Central memory CD8-positive, alpha-beta T cell (primary cell): ENCODE measurements at regions not wholly inside any gene's neighbourhood (a gene's known extent, or its start where the extent isn't known, plus 50 kb on each side); places are given as distances from the start of the nearest gene placed in this dataset.
"Not testable (repeated sequence)": the region's sequence is repeated elsewhere in the genome, so short reads cannot be mapped to it uniquely, and the experiment has no call there.

Experiments used
- ATAC-seq: fragments of 150-1000 bp; cut with Tn5 transposase; replicated peaks from 2 replicates; pipeline ENCODE4 v1.10.0; 2022; ENCODE audit warnings: mild to moderate bottlenecking, moderate FRiP score, moderate number of reproducible peaks; ENCODE audit not compliant: poor library complexity, severe bottlenecking; ENCODE audit errors: extremely low read depth
- DNase-seq, 2 donors: peaks; one replicate each; pipeline ENCODE4 v3.0.0; 2021; ENCODE audit warnings: low spot score in 2 of 2
- H3K27ac Mint-ChIP-seq: one replicate; pipeline ENCODE4 v1.8.0; 2022; ENCODE audit warnings: low read depth, mild to moderate bottlenecking, moderate library complexity, mixed read lengths
- H3K27me3 Mint-ChIP-seq: one replicate; pipeline ENCODE4 v1.8.0; 2022; ENCODE audit warnings: mixed read lengths
- H3K36me3 Mint-ChIP-seq: one replicate; pipeline ENCODE4 v1.8.0; 2022; ENCODE audit warnings: mild to moderate bottlenecking, moderate library complexity, mixed read lengths; ENCODE audit not compliant: insufficient read depth
- H3K4me1 Mint-ChIP-seq: one replicate; pipeline ENCODE4 v1.8.0; 2022; ENCODE audit warnings: mixed read lengths
- H3K4me3 Mint-ChIP-seq: one replicate; pipeline ENCODE4 v1.8.0; 2022; ENCODE audit warnings: mild to moderate bottlenecking, moderate library complexity, mixed read lengths
- H3K9me3 Mint-ChIP-seq: one replicate; pipeline ENCODE4 v1.8.0; 2022; ENCODE audit warnings: mixed read lengths

DNA sequence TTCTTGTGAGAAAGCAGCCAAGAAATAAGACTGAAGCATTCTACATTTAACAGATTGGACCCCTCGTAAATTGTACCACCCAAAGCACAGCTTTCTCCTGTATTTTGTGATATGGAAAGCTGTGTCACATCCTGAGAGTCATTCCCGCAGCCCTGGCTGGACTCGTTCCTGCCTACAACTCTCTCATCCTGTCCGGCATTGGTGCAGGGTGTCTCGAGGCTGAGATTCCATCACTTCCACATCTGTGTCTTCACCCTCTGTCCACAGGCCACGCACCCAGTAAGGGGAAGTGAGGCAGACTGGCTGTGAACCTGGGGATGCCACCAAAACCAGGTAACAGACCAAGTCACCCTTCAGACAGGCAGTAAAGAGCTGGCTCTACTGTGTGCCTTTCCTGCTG lies 146.2 kb upstream of the KLF6 start:
- DNase-seq: no peak

GRCh38 chr10:3928569-3928968 lies 143.6 kb upstream of the KLF6 start:
- DNase-seq (no peak), ATAC-seq (no peak)
- Mint-ChIP-seq H3K36me3 (peaks cover 2% of the 10 kb centered on the region), H3K27me3 (no peaks in the 10 kb centered on the region), H3K27ac (no peak overlapping the region), H3K4me1 (peaks cover 16% of the 10 kb centered on the region), H3K9me3 (no peaks in the 10 kb centered on the region), H3K4me3 (no peak overlapping the region)

More for the DNA sequence above, 146.2 kb upstream of the KLF6 start:
- peaks cover 37% of the 10 kb centered on the region for H3K4me1 Mint-ChIP-seq
- H3K27ac Mint-ChIP-seq: no peak overlapping the region
- H3K4me3 Mint-ChIP-seq: no peak overlapping the region
- no peaks in the 10 kb centered on the region for H3K27me3 Mint-ChIP-seq
- ATAC-seq: no peak
- no peaks in the 10 kb centered on the region for H3K9me3 Mint-ChIP-seq
- peaks cover 3% of the 10 kb centered on the region for H3K36me3 Mint-ChIP-seq

DNA sequence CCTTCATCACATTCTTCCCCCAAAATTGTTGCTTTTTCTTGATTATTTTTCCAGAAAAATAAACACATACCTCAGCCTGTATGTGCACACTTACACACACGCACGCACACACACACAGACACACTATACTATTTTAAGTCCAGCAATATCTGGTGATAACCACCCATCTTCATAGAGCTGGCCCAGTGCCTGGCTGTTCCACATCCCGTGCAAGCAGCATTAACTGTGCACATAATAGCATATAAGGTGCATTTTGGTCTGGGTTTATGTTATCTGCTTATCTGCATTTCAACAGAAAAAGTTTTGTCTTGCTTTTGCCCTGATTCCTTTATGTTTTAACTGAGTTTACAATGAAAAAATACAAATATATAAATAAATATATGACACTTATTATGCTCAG lies 143.1 kb upstream of the KLF6 start:
- Mint-ChIP-seq H3K27me3 (no peaks in the 10 kb centered on the region), H3K9me3 (no peaks in the 10 kb centered on the region), H3K27ac (no peak overlapping the region), H3K36me3 (peaks cover 2% of the 10 kb centered on the region), H3K4me3 (no peak overlapping the region), H3K4me1 (peaks cover 16% of the 10 kb centered on the region)
- ATAC-seq (no peak), DNase-seq (no peak)

DNA sequence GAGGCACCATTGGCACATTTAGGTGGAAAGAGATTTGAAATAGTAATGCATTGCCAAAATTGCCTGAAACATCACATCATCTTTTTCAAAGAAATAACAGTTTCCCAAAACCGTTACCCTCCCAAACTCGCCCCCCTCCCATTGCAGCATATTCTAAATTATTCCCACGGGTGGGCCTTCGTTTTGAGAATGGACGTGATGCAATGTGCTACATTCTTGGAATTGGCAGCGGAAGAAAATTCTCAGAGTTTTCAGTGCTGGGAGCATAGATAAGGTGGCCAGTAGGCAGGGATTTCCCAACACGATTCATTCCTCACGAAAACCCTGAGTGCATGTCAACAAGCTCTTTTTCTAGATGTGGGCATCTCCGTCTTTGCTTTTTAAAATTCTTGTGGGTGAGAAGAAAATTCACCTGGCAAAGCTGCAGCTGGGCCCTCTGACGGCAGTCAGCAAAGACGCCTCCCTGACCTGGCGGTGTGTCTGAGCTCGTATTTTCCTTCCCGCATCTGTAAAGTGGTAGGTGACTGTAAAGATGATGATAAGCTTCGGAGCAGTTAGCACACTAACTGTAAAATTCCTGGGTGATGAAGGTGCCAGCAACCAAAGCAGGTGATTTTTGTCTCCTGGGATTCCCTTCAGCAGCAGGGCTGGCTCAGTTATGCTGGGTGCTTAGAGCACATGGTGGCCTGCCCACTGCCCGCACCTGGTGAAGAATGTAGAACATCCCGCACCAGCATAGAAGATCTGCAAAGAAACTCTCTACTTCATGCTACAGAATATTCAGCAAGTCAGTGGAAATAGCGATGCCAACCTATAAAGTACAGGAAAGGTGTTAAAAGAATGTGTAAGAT lies 141.9 kb upstream of the KLF6 start:
- H3K27me3 Mint-ChIP-seq: no peaks in the 10 kb centered on the region
- peaks cover 7% of the 10 kb centered on the region for H3K4me1 Mint-ChIP-seq
- no peak overlapping the region for H3K4me3 Mint-ChIP-seq
- DNase-seq (no peak), ATAC-seq (no peak)
- H3K36me3 Mint-ChIP-seq: peaks cover 2% of the 10 kb centered on the region
- H3K9me3 Mint-ChIP-seq: no peaks in the 10 kb centered on the region
- no peak overlapping the region for H3K27ac Mint-ChIP-seq

- Mint-ChIP-seq H3K9me3 (no peaks in the 10 kb centered on the region), H3K27me3 (no peaks in the 10 kb centered on the region), H3K4me3 (no peak overlapping the region), H3K36me3 (peaks cover 2% of the 10 kb centered on the region), H3K27ac (no peak overlapping the region), H3K4me1 (peaks cover 5% of the 10 kb centered on the region)
- no peak for ATAC-seq
- DNase-seq: no peak
These were observed 141.2 kb upstream of the KLF6 start for GRCh38 chr10:3926258-3926657.

DNA sequence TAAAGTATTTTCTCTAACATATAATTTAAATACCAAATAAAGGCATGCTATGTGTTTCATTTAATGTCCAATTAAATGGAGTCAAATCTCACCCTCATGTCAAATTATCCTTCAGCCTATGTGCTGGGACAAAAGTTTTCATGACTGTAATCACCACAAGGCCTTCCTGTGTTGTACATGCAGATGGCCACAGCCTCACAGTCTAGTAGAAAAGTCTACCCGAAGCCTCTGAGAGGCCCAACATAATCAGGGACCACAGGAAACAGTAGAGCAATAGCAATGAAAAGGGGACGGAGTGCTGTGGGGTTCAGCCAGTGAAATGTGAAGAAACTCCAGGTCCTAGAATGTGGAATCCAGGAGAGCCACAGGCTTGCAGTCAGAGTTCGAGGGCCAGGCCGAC lies 140.2 kb upstream of the KLF6 start:
- ATAC-seq (no peak), DNase-seq (no peak)
- Mint-ChIP-seq H3K9me3 (no peaks in the 10 kb centered on the region), H3K27me3 (no peaks in the 10 kb centered on the region), H3K4me1 (peaks cover 5% of the 10 kb centered on the region), H3K27ac (no peak overlapping the region), H3K4me3 (no peak overlapping the region), H3K36me3 (peaks cover 2% of the 10 kb centered on the region)

- Mint-ChIP-seq H3K9me3 (no peaks in the 10 kb centered on the region), H3K27ac (no peak overlapping the region), H3K4me1 (peaks cover 5% of the 10 kb centered on the region), H3K4me3 (no peak overlapping the region), H3K36me3 (peaks cover 2% of the 10 kb centered on the region), H3K27me3 (no peaks in the 10 kb centered on the region)
- ATAC-seq (no peak), DNase-seq (no peak)
These were observed 139.3 kb upstream of the KLF6 start for GRCh38 chr10:3924344-3924743.

- DNase-seq (no peak), ATAC-seq (no peak)
- Mint-ChIP-seq H3K4me1 (peaks cover 5% of the 10 kb centered on the region), H3K27me3 (no peaks in the 10 kb centered on the region), H3K27ac (no peak overlapping the region), H3K36me3 (peaks cover 2% of the 10 kb centered on the region), H3K4me3 (no peak overlapping the region), H3K9me3 (no peaks in the 10 kb centered on the region)
These were observed 138.0 kb upstream of the KLF6 start for GRCh38 chr10:3923033-3923432.

GRCh38 chr10:3919709-3920308 lies 134.8 kb upstream of the KLF6 start:
- Mint-ChIP-seq H3K4me3 (no peak overlapping the region), H3K27ac (no peak overlapping the region), H3K4me1 (peaks cover 9% of the 10 kb centered on the region), H3K36me3 (peaks cover 2% of the 10 kb centered on the region), H3K27me3 (no peaks in the 10 kb centered on the region), H3K9me3 (no peaks in the 10 kb centered on the region)
- ATAC-seq: no peak
- DNase-seq: no peak

DNA sequence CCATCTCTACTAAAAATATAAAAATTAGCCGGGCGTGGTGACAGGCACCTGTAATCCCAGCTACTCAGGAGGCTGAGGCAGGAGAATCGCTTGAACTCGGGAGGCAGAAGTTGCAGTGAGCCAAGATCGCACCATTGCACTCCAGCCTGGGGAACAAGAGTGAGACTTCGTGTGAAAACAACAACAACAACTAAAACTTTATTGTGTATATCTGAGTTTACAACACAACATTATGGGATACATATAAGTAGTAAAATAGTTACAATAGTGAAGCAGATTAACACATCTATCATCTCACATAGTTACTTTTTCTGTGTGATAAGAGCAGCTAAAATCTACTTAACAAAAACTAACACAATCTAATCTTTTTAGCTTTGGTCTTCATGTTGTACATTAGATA lies 132.4 kb upstream of the KLF6 start:
- DNase-seq, H3K9me3 Mint-ChIP-seq, H3K27ac Mint-ChIP-seq, H3K4me3 Mint-ChIP-seq, H3K4me1 Mint-ChIP-seq, H3K27me3 Mint-ChIP-seq, H3K36me3 Mint-ChIP-seq, ATAC-seq: not testable (repeated sequence)

- Mint-ChIP-seq H3K27me3 (no peaks in the 10 kb centered on the region), H3K4me1 (peaks cover 6% of the 10 kb centered on the region), H3K9me3 (no peaks in the 10 kb centered on the region), H3K4me3 (no peak overlapping the region), H3K36me3 (no peaks in the 10 kb centered on the region), H3K27ac (peak overlapping the region; percentile 17)
- no peak for ATAC-seq
- DNase-seq: no peak
These were observed 129.7 kb upstream of the KLF6 start for GRCh38 chr10:3914733-3915132.

GRCh38 chr10:3911713-3912442 lies 126.9 kb upstream of the KLF6 start:
- Mint-ChIP-seq H3K36me3 (no peaks in the 10 kb centered on the region), H3K27me3 (no peaks in the 10 kb centered on the region), H3K9me3 (no peaks in the 10 kb centered on the region), H3K4me3 (no peak overlapping the region), H3K27ac (peak overlapping the region; percentile 6), H3K4me1 (peaks cover 6% of the 10 kb centered on the region)
- no peak for ATAC-seq
- no peak for DNase-seq

DNA sequence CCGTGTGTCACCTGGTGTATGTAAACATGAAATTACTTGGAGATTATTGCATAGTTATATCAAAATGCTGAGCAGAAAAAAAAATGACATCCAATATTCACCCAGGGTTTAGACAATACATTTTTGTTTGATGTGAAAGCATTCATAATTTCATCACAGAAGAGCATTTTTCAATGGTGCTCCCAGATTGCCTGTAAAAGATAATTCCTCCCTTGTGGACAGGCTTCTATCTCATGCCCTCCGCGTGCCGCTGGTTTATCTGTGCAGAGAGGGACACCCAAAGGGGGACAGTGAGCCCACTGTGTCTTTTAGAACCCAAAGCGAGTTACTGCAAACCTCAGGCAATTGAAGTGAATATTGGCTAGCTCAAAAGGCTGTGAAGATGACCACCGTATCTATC lies 126.2 kb upstream of the KLF6 start:
- Mint-ChIP-seq H3K27me3 (no peaks in the 10 kb centered on the region), H3K27ac (no peak overlapping the region)
- ATAC-seq: no peak

More for the DNA sequence above, 126.2 kb upstream of the KLF6 start:
- H3K4me3 Mint-ChIP-seq: no peak overlapping the region
- DNase-seq: no peak
- no peaks in the 10 kb centered on the region for H3K9me3 Mint-ChIP-seq
- no peaks in the 10 kb centered on the region for H3K36me3 Mint-ChIP-seq
- H3K4me1 Mint-ChIP-seq: peaks cover 6% of the 10 kb centered on the region
